ENCODE measurements at regions not wholly inside any gene's neighbourhood (a gene's known extent, or its start where the extent isn't known, plus 50 kb on each side); places are given as distances from the start of the nearest gene placed in this dataset.

DNA sequence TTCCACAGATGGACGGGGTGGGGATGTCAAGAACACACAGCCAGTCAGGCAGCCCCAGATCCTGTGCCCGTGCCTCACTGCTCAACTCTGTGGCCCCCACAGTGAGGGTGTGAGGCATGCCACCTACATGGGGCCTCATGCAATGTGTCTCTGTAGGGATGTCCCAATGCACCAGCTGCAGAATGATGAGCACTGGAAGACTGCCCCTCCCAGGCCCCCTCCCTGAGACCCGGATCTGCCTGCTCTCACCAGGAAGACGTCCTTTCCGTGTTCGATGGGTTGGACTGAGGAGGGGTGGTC, 124.2 kb downstream of the TWIST2 start:
- DNase-seq (ENCODE audit: low spot score) = no peak
- peak in 1 of 2 donors; percentile 14 for ATAC-seq
- Mint-ChIP-seq H3K4me3 (no peak overlapping the region), H3K36me3 (peaks cover 11% of the 10 kb centered on the region), H3K27ac (no peak overlapping the region), H3K9me3 (peaks cover 4% of the 10 kb centered on the region), H3K4me1 (ENCODE audit: low read depth in 2 of 2) (peaks cover 0 to 2% of the 10 kb centered on the region in 2 donors), H3K27me3 (peaks cover 19 to 30% of the 10 kb centered on the region in 2 donors)

DNA sequence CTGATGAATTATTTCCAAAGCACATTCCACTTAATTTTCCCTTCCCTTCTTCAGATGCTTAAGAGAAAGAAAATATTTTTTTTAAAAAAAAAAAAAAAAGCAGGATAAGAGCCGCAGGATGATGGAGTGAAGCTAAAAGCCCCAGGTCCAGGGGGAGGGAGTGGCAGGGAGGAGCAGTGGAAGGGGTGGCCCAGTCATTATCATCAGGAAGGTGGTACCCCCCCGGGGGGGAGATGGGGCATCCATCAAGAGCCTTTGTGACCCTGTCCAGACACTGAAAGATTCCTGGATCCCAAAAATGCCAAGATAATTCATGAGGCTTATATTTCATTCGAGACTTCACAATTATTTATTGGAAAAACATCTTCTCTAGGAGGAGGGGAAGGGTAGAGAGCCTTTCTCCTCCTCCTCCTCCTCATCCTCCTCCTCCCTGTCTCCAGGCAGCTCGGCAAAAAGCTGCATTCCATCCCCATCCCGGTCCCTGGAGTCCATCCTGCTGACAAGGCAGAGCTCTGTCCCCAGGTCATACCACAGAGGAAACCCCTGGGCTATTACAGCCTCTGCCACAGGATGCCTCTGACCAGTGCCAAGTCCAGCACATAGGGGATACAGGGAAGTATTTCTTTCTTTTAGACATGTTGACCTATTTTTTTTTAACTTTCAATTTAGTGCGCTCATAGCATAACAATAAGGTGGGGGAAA, 125.3 kb downstream of the TWIST2 start:
- no peak overlapping the region for H3K27ac Mint-ChIP-seq
- peaks cover 20 to 30% of the 10 kb centered on the region in 2 donors for H3K27me3 Mint-ChIP-seq
- no peak for DNase-seq (ENCODE audit: low spot score)
- no peak overlapping the region for H3K4me3 Mint-ChIP-seq
- H3K4me1 Mint-ChIP-seq (ENCODE audit: low read depth in 2 of 2) = peaks cover 0 to 2% of the 10 kb centered on the region in 2 donors
- H3K36me3 Mint-ChIP-seq = peaks cover 11% of the 10 kb centered on the region
- H3K9me3 Mint-ChIP-seq = peaks cover 4% of the 10 kb centered on the region
- ATAC-seq = no peak

DNA sequence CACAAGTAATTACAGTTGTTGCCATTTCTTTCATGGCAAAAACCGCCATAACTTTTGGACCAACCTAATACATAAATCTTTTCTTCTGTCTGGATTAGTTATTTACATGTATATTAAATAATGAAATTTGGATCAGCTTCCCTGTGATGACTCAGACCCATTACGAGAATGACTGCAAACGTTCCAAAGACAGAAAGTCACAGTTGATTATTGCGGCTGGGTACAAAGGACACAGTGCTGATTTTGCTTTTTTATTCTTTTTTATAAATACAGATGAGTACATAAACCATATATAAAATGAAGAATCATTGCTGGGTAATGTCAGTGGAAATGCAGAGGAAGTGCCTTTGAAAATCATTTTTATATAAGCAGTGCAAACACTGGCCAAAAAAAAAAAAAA, 126.2 kb downstream of the TWIST2 start:
- H3K36me3 Mint-ChIP-seq = peaks cover 11% of the 10 kb centered on the region
- ATAC-seq (no peak), DNase-seq (ENCODE audit: low spot score) (no peak)
- peaks cover 0 to 2% of the 10 kb centered on the region in 2 donors for H3K4me1 Mint-ChIP-seq (ENCODE audit: low read depth in 2 of 2)
- peaks cover 4% of the 10 kb centered on the region for H3K9me3 Mint-ChIP-seq
- H3K27ac Mint-ChIP-seq = no peak overlapping the region
- H3K4me3 Mint-ChIP-seq = no peak overlapping the region
- H3K27me3 Mint-ChIP-seq = peaks cover 23 to 32% of the 10 kb centered on the region in 2 donors

DNA sequence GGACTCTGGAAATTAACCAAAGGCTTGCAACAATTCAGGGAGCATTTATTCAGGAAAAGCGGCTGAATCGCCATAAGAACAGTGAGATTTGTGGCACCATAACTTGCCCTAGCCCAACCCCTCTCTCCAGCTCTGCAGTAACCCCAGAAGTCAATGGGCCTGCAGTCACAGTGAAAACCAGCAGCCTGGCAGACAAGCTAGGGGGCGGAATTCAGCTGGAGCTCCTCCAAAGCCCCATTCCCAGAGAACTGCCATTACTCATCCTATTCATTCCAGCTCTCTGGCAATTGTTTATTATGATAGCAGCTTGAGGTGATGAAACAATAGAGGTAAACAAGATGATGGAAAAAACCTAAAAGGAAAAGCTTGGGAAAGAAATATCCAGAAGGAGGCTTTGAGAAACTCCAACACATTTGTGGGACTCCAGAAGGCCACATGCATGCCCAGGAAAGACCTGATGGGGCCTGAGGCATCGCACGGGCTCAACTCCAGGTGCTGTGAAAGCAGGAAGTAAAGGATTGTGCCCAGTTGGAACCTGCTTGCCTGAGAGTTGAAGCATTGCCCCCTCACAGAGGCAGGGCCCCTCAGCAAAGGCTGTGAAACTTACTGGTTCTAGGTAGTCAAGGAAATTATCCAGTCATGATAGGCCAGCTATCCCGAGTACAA, 126.7 kb downstream of the TWIST2 start:
- DNase-seq (ENCODE audit: low spot score) (no peak), ATAC-seq (no peak)
- Mint-ChIP-seq H3K27ac (no peak overlapping the region), H3K36me3 (peaks cover 11% of the 10 kb centered on the region), H3K27me3 (peaks cover 27 to 37% of the 10 kb centered on the region in 2 donors), H3K4me1 (ENCODE audit: low read depth in 2 of 2) (peaks cover 0 to 2% of the 10 kb centered on the region in 2 donors), H3K4me3 (no peak overlapping the region), H3K9me3 (peaks cover 4% of the 10 kb centered on the region)

DNA sequence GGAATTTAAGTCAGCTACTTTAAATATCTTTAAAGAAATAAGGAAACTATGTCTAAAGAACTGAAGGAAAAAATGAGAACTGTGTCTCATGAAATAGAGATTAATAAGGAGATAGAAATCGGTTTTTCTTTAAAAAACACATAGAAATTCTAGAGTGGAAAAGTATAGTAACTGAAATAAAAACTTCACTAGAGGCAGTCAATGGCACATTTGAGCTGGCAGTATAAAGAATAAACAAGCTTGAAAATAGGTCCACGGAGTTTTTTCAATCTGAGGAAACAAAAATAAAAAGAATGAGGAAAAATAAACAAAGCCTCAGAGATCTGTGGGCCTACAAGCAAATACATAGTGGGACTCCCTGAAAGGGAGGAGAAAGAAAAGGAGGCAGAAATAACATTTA, 127.5 kb downstream of the TWIST2 start:
- Mint-ChIP-seq H3K9me3 (peaks cover 4% of the 10 kb centered on the region), H3K4me1 (ENCODE audit: low read depth in 2 of 2) (peaks cover 0 to 1% of the 10 kb centered on the region in 2 donors), H3K36me3 (peaks cover 11% of the 10 kb centered on the region), H3K27me3 (peaks cover 29 to 42% of the 10 kb centered on the region in 2 donors), H3K27ac (no peak overlapping the region), H3K4me3 (no peak overlapping the region)
- DNase-seq (ENCODE audit: low spot score) (no peak), ATAC-seq (no peak)

DNA sequence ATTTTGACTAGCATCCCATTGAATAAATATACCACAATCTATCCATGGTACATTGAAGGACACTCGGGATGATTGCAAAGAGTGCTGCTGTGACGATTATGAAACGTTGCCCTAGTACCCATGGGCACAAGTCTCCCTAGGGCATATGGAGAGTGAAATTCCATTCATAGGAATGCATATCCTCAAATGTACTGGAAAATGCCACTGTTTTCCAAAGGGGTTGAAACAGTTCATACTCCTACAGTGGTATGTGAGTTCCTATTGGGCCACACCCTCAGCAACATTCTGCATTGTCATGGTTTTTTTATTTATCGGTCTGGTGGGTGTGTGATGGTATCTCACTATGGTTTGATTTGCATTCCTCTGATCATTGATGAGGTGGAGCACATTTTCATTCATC, 130.6 kb downstream of the TWIST2 start:
- peaks cover 30 to 49% of the 10 kb centered on the region in 2 donors for H3K27me3 Mint-ChIP-seq

DNA sequence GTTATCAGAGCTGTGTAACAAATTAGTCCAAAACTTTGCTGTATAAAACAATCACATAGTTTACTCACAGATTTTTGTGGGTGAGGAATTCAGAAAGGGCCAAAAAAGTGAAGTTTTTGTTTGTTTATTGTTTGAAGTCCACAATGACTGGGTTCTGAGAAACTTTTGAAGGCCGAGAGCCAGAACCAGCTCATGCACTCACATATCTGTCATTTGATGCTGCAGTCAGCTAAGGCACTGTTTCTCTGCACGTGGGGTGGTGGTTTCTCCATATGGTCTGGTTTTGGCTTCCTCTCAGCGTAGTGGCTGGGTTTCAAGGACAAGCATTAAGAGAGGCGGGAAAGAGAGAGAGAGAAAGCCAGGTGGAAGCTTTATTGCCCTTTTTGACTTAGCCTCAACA, 131.8 kb downstream of the TWIST2 start:
- peaks cover 26 to 43% of the 10 kb centered on the region in 2 donors for H3K27me3 Mint-ChIP-seq
- no peak overlapping the region for H3K4me3 Mint-ChIP-seq
- no peak for DNase-seq (ENCODE audit: low spot score)

More for the DNA sequence above, 130.6 kb downstream of the TWIST2 start:
- no peak overlapping the region for H3K27ac Mint-ChIP-seq
- H3K9me3 Mint-ChIP-seq = peaks cover 4% of the 10 kb centered on the region
- H3K36me3 Mint-ChIP-seq = peaks cover 11% of the 10 kb centered on the region
- no peak overlapping the region for H3K4me3 Mint-ChIP-seq
- DNase-seq (ENCODE audit: low spot score) (no peak), ATAC-seq (no peak)
- H3K4me1 Mint-ChIP-seq (ENCODE audit: low read depth in 2 of 2) = no peaks in the 10 kb centered on the region

DNA sequence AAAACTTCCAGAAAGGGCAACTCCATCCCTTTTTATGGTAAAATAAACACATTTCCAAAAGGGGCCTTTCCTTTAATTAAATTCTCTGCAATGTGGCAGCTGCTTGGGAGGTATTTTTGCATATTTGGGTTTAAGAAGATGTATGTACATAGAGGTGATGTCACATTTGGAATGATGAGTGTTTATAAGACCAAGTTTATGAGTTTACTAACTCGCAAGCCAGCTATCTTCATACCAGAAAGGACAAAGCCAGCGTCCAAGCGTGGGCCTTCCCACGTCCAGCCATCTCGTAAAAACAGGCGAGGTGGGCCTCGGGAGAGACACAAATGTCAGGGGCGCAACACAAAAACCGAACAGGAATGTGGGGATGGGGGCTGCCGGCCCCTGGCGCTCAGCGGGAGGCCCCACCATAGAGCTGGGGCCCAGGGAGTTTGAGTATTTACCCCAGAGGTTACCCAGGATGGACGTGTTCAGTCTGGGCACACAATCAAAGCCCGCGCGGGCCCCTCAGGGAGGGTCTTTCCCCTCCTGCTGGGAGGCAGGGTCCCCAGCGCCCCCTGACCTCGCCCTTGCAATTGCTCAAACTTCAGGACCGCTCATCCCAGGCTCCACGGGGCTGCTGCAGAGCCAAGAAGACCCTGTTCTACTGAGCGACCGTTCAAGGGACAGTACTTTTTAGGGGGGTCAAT, 137.3 kb downstream of the TWIST2 start:
- Mint-ChIP-seq H3K4me1 (ENCODE audit: low read depth in 2 of 2) (no peaks in the 10 kb centered on the region), H3K27me3 (peaks cover 5 to 17% of the 10 kb centered on the region in 2 donors), H3K4me3 (no peak overlapping the region), H3K9me3 (no peaks in the 10 kb centered on the region), H3K27ac (no peak overlapping the region), H3K36me3 (no peaks in the 10 kb centered on the region)
- DNase-seq (ENCODE audit: low spot score) = no peak
- ATAC-seq = no peak

More for the DNA sequence above, 131.8 kb downstream of the TWIST2 start:
- Mint-ChIP-seq H3K4me1 (ENCODE audit: low read depth in 2 of 2) (no peaks in the 10 kb centered on the region), H3K27ac (no peak overlapping the region), H3K9me3 (peaks cover 4% of the 10 kb centered on the region), H3K36me3 (peaks cover 11% of the 10 kb centered on the region)
- ATAC-seq = no peak

DNA sequence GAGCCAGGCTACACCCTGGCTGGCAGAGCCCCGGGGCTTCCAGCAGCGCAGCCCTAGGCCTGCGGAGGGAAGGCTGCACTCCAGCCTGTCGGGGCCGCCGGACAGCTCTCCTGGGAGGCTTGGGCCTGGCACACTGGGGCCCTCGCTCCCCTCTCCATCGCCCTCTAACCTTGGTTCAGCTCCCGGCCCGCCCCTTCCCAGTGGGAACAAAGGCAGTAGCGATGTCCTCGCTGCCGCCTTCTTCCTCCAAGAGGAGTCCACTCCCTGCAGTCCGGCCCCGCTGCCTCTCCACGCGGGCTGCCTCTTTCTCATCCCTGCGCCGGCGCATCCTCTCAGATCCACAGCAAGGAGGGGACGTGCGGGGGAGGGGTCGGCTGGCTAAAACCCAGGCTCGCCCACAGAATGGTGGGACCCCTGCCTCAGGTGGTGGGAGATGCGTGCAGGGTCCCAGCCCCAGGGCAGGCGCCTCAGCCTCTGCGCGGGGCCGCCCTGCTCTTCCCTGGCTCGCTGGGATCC, 138.1 kb downstream of the TWIST2 start:
- no peaks in the 10 kb centered on the region for H3K9me3 Mint-ChIP-seq
- DNase-seq (ENCODE audit: low spot score) = no peak
- H3K4me3 Mint-ChIP-seq = no peak overlapping the region
- no peaks in the 10 kb centered on the region for H3K4me1 Mint-ChIP-seq (ENCODE audit: low read depth in 2 of 2)
- H3K36me3 Mint-ChIP-seq = no peaks in the 10 kb centered on the region
- ATAC-seq = peak in 1 of 2 donors; percentile 13
- peaks cover 3 to 17% of the 10 kb centered on the region in 2 donors for H3K27me3 Mint-ChIP-seq
- no peak overlapping the region for H3K27ac Mint-ChIP-seq

DNA sequence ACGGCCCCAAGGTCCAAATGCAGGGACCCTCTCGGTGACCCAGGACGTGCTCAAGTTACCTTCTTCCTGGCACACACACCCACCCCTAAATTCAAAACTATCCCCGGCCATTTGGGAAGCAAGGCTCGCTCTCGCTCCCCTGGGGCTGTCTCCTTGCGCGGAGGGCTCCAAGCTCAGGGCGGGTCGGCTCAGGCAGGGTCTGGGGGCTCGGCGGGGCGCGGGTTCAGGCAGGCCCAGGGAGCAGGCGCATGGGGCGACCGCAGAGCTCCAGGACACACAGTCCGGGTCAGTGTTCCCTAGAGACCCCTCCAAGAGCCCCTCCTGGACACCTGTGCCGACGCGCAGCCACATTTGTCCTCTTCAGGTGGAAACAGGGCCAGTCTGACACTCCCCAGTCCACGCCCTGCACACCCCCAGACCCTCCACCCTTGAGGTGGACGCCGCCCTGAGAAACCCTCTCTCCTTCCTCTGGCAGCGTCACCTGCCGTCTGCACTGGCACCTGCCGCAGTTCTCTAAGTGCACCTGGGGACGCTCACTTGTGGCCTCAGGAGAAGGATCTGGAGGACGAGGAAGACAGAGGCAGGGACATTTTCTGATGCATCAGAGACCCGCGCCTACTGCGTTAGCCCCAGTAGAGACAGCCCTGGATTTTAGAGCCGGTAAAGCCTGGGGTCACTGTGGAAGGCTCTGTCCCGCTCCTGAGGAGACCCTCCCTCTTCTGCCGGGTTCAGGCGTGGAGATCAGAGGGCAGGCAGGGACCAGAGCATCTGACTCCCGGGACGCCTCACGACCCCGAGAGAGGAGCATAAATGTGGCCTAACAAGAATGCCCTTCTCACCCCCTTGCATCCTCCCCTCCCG, 138.8 kb downstream of the TWIST2 start:
- peaks cover 7 to 25% of the 10 kb centered on the region in 2 donors for H3K27me3 Mint-ChIP-seq
- DNase-seq (ENCODE audit: low spot score) (no peak), ATAC-seq (no peak)
- no peak overlapping the region for H3K4me3 Mint-ChIP-seq
- H3K27ac Mint-ChIP-seq = no peak overlapping the region
- no peaks in the 10 kb centered on the region for H3K9me3 Mint-ChIP-seq
- H3K4me1 Mint-ChIP-seq (ENCODE audit: low read depth in 2 of 2) = no peaks in the 10 kb centered on the region
- no peaks in the 10 kb centered on the region for H3K36me3 Mint-ChIP-seq

DNA sequence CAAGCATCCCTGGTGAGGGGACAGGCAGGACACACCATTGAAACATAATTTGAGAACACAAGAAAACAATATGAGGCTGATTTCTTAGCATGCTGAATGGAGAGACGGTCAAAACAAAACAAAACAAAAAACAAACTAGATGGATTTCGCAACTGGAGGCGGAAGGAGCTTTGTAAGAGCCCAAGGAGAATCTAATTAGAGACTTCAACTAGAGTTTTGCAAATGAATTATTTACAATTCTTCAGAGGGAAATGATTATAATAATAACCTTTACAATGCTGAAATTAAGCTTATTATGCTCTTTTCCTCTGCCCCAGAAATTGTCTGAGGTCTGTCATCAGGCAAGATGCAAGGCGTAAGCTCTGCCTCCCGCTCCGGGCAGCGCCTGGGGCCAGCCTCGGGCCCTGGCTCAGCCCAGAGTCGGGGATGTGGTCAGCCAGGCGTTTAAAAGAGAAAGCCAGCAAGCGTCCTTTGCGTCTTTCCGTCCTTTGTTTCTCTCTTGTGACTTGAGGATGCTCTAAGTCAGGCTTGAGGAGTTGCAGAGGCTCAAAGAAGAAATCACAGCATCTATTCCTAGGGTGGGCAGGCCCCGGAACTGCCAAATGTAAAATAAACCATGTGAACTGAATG, 139.6 kb downstream of the TWIST2 start:
- no peaks in the 10 kb centered on the region for H3K4me1 Mint-ChIP-seq (ENCODE audit: low read depth in 2 of 2)
- DNase-seq (ENCODE audit: low spot score) = no peak
- H3K27me3 Mint-ChIP-seq = peaks cover 7 to 26% of the 10 kb centered on the region in 2 donors
- H3K36me3 Mint-ChIP-seq = no peaks in the 10 kb centered on the region
- ATAC-seq = no peak
- H3K4me3 Mint-ChIP-seq = no peak overlapping the region
- no peaks in the 10 kb centered on the region for H3K9me3 Mint-ChIP-seq
- no peak overlapping the region for H3K27ac Mint-ChIP-seq

DNA sequence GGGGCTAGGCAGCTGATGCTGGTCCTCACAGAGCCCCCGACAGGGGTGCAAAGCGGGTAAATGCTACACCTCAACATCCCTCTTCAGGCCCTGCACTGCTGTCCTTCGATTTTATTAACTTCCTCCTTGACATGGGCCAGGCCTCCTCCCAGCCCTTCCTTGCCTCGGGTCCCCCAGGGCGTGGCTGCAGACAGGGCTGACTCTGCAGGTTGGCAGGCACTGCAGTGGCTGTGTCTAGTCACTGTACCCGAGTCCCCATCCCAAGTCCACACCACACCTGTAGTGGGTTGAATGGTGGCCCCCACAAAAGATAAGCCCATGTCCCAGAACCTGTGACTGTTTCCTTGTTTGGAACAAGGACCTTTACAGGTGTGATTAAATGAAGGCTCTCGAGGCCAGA, 140.2 kb downstream of the TWIST2 start:
- no peaks in the 10 kb centered on the region for H3K36me3 Mint-ChIP-seq
- H3K4me3 Mint-ChIP-seq = no peak overlapping the region
- no peaks in the 10 kb centered on the region for H3K4me1 Mint-ChIP-seq (ENCODE audit: low read depth in 2 of 2)
- no peaks in the 10 kb centered on the region for H3K9me3 Mint-ChIP-seq
- peaks cover 5 to 19% of the 10 kb centered on the region in 2 donors for H3K27me3 Mint-ChIP-seq
- ATAC-seq = peak in 1 of 2 donors; percentile 15
- H3K27ac Mint-ChIP-seq = no peak overlapping the region
- no peak for DNase-seq (ENCODE audit: low spot score)

DNA sequence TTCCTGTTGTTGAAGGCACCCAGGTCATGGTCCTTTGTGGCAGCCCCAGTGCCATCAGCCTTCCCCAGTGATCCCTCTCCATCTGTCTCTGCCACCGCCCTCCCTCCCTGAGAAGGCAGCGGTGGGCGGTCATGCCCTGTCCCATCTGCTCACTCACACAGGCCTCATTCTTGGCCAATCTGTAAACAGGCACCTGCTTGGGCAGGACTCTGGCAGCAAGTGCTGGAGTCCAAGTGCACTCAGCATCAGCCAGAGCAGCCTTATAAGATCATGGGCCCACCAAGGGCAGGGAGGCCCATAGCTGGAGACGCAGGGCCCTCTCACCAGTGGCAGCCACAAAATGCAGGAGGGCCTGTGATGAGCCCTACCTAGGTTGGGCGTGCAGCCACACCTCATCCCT, 140.9 kb downstream of the TWIST2 start:
- no peak overlapping the region for H3K4me3 Mint-ChIP-seq
- ATAC-seq (peak in 1 of 2 donors; percentile 16), DNase-seq (ENCODE audit: low spot score) (no peak)
- H3K27ac Mint-ChIP-seq = no peak overlapping the region
- H3K36me3 Mint-ChIP-seq = no peaks in the 10 kb centered on the region
- H3K9me3 Mint-ChIP-seq = no peaks in the 10 kb centered on the region
- H3K4me1 Mint-ChIP-seq (ENCODE audit: low read depth in 2 of 2) = peaks cover 0 to under 1% of the 10 kb centered on the region in 2 donors
- peaks cover 5 to 18% of the 10 kb centered on the region in 2 donors for H3K27me3 Mint-ChIP-seq

All from natural killer cell treated with Interleukin-12 subunit alpha and Interleukin-12 subunit beta and Interleukin-15 and Interleukin-18, amount 100 ng/mL, for 72 hours (primary cell).